GM19397 (cell line): ENCODE measurements at regions not wholly inside any gene's neighbourhood (a gene's known extent, or its start where the extent isn't known, plus 50 kb on each side); places are given as distances from the start of the nearest gene placed in this dataset.

ENCODE experiments used
- ATAC-seq: cut with Tn5 transposase; IDR thresholded peaks from one replicate; pipeline ENCODE4 v1.9.1; 2021; ENCODE audit warnings: mild to moderate bottlenecking, moderate library complexity; ENCODE audit not compliant: unreplicated experiment

DNA sequence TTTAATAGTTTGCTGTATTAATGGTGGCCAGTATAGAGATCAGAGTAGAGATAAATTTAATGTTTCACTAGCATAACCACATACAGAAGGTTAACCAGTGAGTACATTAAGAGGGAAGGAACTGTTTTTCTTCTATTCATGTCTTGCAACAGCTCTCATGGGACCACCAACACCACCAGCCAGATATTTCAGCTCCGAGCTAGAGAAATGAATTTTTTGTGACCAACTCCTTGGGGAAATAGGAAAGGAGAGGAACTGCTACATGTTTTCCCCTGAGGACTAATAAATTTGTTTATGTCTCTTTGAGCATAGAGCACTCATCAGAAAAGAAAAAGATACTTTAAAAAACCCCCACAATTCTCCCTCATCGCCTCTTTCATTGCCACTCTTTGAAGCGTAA is 247.5 kb downstream of the MBNL1 start:
- peak; percentile 27 for ATAC-seq

DNA sequence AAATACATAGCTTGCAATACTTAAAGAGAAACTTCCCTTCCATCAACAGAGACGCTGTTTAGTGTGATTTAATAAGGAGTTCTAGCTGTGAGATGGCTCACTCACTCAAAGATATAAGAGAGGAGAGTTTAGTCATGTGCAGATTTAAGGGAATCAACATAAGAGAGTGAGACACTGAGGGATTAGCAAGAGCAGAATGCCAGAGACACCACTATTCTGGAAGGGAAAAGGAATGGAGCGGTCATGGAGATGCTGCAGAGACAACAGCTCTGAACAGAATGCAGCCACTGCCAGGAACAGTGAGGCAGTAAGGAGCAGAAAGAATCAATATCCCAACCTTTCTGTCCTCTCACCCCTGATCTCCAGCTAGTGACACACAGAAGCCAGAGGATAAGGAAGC is 248.8 kb downstream of the MBNL1 start:
- ATAC-seq = no peak

DNA sequence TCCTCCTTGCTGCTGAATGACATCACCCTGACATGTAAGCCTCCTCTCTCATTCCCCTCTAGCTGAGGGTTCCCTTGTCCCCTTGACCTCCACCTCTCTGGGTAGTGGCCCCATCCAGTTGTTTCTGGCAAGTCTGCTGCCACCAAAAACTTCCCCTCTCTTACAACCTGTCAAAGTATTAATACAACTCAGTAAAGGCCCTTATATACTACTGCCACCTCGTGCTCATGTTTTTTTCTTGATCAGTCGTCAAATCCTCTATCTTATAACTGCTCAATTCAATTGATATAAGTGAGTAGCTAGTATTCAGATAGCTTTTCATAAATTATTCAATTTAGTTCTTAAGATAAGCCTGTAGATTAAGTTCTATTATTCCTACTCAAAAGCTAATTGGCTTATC is 249.6 kb downstream of the MBNL1 start:
- no peak for ATAC-seq

- ATAC-seq = peak; percentile 57
Measured at GRCh38 chr3:152519376-152519775, 250.6 kb downstream of the MBNL1 start.

GRCh38 chr3:152522036-152522435 is 253.3 kb downstream of the MBNL1 start:
- no peak for ATAC-seq

- ATAC-seq = peak; percentile 55
Measured at GRCh38 chr3:152524198-152525140, 255.7 kb downstream of the MBNL1 start.

GRCh38 chr3:152531717-152532116 is 263.0 kb downstream of the MBNL1 start:
- ATAC-seq = no peak

GRCh38 chr3:152538518-152538917 is 269.8 kb downstream of the MBNL1 start:
- ATAC-seq = no peak

DNA sequence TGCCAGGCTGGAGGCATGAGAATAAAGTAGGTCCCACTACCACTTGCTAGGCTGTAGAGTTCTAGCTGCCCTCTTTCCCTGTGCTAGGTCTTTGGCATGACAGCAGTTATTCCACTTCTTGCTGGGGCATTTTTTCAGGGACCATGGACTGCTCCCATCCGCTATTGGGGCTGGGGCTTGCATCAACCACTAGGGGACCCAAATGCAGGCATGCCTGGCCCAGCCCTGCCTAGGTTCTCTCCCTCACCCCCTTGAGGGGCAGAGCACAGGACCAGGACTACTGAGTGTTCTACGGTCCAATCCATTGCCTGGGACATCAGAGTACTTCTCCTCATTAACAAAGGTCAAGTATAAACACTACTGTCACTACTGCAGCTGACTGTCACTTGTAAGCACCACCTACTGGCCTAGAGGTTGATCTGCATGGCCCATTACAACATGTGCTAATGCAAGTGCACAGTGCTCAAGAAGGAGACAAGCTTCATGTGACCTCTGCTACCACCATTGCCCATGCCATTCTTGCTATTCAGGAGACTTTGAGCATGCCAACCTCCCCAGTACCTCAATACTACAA is 270.5 kb downstream of the MBNL1 start:
- ATAC-seq = no peak

GRCh38 chr3:152540120-152540519 is 271.4 kb downstream of the MBNL1 start:
- no peak for ATAC-seq

DNA sequence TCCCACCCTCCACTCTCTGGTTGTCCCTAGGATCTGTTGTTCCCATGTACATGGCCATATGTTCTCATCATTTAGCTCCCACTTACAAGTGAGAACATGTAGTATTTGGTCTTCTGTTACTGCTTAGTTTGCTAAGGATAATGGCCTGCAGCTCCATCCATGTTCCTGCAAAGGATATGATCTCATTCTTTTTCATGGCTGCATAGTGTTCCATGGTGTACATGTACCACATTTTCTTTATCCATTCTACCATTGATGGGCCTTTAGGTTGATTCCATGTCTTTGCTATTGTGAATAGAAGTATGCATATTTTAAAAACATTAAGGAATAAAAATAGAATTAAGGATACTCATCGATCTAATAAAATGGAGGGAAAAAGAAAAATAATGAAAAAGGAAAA is 278.4 kb downstream of the MBNL1 start:
- no peak for ATAC-seq

DNA sequence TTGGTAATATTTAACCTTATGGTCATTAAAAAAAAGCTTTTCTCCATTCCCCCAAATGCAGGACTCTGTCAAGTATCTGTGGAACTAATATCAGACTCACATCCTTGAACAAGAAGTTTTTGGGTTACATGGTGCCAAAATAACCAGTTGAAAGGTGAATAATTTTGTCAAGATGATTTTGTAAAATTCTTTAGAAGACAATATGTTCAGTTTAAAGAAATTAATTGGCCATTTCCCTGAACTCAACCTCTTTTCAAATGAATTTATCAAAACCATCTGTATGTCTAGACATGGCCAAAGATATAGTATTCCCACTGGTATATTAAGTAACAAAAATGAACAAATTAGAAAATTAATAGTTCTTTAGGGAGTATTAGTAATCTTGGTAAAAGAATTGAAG is 280.5 kb downstream of the MBNL1 start:
- ATAC-seq = no peak

DNA sequence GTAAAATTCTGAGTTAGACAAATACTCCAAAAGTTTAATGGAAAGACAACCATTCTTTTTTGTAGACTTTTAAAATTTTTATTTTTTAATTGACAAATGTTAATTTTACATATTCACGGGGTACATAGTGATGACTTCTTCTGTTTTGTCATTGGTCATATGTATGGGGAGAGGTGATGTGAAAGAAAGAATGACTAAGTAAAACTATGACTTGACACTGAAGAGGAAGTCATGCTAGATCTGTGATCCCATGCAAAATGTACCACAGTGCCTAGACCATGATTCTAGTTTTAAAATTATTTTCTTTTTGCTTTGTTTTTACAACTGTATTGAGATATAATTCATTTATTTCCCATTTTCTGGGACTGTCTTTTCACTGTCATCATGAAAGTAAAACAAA is 281.6 kb downstream of the MBNL1 start:
- ATAC-seq = no peak

DNA sequence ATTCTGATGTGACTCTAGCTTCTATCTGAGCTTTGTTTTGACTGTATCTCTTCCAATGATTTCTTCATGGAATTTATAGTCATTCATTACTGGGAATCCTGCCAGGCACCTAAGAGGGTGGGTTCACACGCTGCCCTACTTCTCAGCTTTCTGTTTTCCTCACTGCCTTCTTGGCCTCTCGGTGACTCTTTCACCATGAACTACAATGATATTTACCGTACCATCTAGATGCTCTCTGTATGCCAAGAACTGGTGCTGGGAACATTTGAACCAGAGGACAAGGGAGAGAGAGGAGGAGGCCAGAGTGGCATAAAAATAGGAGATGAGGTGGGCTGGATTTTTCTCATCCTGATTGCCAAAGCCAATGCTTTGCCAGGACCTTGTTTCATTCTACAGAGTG is 280.0 kb upstream of the P2RY1 start:
- no peak for ATAC-seq

DNA sequence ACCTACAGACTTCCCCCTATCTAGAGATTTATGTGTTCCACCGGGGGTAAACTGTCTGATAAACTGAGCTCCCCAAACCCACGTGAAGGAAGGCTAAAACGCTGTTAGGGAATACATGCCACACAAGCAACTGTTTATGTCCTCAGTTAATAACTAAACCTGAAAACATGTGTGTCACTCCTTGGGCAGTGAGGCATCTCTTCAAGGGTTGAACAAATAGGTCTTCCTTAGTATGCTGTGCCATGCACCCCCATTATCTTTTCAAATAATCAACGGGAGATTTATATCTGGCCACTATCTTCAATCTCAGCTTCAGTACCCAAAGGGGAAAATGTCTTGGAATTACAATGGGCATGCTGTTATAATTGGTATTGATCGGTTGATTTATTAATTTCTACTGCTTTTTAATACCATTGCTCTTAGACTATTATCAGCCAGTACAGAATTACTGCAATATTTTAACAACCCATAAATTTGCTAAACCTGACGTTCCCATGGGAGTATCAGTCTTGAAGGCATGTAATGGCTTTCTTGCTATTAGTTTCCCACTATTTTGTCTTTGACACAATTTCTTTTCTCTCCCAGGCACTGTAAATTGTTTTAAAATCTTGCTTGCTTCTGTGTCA is 279.2 kb upstream of the P2RY1 start:
- no peak for ATAC-seq

- peak; percentile 65 for ATAC-seq
Measured at GRCh38 chr3:152556731-152557254, 278.1 kb upstream of the P2RY1 start.

DNA sequence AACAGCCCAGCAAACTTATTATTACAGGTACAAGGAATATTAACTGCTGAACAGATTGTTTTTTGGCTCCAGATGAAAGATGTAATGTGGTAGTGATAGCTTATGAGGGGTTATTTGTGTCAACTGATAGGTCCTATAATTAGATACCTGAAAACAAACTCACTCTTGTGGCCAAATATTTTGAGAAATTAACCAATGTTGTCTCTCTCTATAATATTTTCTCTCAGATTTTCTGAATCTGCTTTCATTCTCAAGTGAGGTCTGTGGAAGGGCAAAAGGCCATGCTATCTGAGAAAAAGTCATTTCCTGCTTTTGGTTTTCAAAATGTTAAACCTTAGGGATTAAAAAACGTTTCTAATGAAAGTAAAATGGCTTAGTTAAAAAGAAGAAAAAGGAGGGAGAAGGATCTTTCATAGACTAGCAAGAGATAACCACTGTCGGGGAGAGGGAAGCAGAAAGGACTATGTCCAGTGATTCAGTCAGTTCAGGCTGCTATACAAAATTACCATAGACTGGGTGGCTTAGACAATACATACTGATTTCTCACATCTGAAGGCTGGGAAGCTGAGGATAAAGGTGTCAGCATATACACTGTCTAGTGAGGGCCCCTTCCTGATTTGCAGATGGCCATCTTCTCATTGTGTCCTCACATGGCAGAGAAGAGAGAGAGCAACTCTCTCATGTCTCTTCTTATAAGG is 277.5 kb upstream of the P2RY1 start:
- ATAC-seq = peak; percentile 61

- no peak for ATAC-seq
Measured at GRCh38 chr3:152558386-152558785, 276.5 kb upstream of the P2RY1 start.

DNA sequence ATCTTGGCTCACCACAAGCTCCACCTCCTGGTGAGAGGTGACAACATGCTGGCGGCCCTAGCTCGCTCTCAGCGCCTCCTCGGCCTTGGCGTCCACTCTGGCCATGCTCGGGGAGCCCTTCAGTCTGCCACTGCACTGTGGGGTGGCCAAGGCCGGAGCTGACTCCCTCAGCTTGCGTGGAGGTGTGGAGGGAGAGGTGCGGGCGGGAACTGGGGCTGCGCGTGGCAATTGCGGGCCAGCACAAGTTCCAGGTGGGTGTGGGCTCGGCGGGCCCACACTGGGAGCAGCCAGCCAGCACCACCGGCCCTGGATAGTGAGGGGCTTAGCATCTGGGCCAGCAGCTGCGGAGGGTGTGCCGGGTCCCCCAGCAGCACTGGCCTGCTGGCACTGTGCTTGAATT is 275.7 kb upstream of the P2RY1 start:
- ATAC-seq = no peak

GRCh38 chr3:152564459-152564858 is 270.5 kb upstream of the P2RY1 start:
- ATAC-seq = no peak

DNA sequence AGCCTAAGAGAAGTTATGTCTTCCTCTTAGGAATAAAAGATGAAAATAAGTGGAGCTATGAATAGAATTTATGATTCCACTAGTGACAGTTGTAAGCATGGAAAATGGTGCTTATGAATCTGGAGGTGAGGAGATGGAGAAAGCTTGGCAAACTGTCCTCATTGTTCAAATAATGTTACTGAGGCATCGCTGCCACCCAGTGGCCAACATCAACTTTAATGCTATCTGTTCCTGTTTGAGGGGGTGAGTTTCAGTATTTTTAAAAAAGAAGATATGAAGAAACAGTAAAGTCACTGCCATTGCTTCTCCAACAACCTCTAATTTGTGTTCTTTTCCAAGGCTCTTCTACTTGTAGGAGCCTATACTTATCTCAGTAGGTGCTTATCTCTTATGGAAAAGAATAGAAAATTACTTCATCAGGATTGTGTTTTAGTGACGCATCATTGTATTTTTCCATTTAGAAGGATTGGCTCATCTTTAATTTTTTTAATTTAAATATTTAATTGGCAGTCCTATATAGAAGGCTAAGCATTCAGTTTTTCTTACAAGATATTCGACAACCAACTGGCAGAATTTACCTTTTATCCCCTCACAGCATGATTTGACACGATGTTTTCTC is 260.4 kb upstream of the P2RY1 start:
- peak; percentile 67 for ATAC-seq
